ENCODE measurements at regions not wholly inside any gene's neighbourhood (a gene's known extent, or its start where the extent isn't known, plus 50 kb on each side); places are given as distances from the start of the nearest gene placed in this dataset.

DNA sequence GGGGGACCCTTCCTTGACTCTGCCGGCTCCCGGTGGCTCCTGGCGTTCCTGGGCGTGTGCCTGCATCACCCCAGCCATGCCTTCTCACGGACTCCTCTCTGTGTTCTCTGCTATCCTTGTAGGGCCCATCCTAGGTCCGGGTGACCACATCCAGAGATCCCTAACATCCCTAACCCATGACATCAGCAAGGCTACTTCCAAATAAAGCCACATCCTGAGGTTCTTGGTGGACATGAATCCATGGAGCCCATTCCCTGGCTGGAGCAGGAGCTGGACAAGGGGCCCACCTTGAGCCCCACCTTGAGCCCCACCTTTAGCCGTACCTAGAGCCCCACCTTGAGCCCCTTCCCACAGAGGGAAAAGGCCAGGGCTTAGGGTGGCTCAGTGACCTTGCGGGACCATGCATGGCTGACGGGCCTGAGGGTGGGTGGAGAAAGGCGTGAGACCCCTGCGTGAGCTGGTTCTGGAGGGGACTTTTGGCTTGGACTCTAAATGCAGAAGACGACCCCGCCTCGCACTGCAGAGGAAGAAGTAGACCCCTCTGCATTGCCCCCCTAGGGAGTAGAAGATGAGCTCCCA lies 58.5 kb upstream of the INPP5A start:
- no peaks in the 10 kb centered on the region for H3K4me1 ChIP-seq (ENCODE audit: low read length)
- no peak overlapping the region for H2AFZ ChIP-seq (ENCODE audit: low read length)
- H3K27me3 ChIP-seq (replicated peaks; ENCODE audit: insufficient read depth, low read length): peaks cover 67% of the 10 kb centered on the region
- H3K79me2 ChIP-seq (ENCODE audit: low read length): no peaks in the 10 kb centered on the region
- DNase-seq: no peak
- no peak overlapping the region for H3K4me3 ChIP-seq (ENCODE audit: low read length)
- no peak overlapping the region for H3K27ac ChIP-seq (ENCODE audit: low read length)
- H3F3A ChIP-seq (ENCODE audit: insufficient read depth, low read length): no peaks in the 10 kb centered on the region
- no peaks in the 10 kb centered on the region for H3K9me2 ChIP-seq (replicated peaks; ENCODE audit: insufficient read depth, low read length)
- H3K36me3 ChIP-seq (replicated peaks; ENCODE audit: insufficient read depth, low read length): no peaks in the 10 kb centered on the region
- no peaks in the 10 kb centered on the region for H3K9me3 ChIP-seq (replicated peaks; ENCODE audit: insufficient read depth, low read length)
- TF ChIP-seq EZH2 (optimal IDR thresholded peaks at IDR 0.05; ENCODE audit: low read depth, low read length): no peak
- no peak for TF ChIP-seq EZH2phosphoT487 (IDR thresholded peaks at IDR 0.05; ENCODE audit: low read length)
- TF ChIP-seq, protein P1, sequence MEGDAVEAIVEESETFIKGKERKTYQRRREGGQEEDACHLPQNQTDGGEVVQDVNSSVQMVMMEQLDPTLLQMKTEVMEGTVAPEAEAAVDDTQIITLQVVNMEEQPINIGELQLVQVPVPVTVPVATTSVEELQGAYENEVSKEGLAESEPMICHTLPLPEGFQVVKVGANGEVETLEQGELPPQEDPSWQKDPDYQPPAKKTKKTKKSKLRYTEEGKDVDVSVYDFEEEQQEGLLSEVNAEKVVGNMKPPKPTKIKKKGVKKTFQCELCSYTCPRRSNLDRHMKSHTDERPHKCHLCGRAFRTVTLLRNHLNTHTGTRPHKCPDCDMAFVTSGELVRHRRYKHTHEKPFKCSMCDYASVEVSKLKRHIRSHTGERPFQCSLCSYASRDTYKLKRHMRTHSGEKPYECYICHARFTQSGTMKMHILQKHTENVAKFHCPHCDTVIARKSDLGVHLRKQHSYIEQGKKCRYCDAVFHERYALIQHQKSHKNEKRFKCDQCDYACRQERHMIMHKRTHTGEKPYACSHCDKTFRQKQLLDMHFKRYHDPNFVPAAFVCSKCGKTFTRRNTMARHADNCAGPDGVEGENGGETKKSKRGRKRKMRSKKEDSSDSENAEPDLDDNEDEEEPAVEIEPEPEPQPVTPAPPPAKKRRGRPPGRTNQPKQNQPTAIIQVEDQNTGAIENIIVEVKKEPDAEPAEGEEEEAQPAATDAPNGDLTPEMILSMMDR (IDR thresholded peaks at IDR 0.05; ENCODE audit: low read length): no peak
- no peak overlapping the region for H3K9ac ChIP-seq (ENCODE audit: low read length)
- no peaks in the 10 kb centered on the region for H4K20me1 ChIP-seq (ENCODE audit: insufficient read depth, low read length)
- H3K4me2 ChIP-seq (ENCODE audit: low read depth, low read length): no peak overlapping the region

DNA sequence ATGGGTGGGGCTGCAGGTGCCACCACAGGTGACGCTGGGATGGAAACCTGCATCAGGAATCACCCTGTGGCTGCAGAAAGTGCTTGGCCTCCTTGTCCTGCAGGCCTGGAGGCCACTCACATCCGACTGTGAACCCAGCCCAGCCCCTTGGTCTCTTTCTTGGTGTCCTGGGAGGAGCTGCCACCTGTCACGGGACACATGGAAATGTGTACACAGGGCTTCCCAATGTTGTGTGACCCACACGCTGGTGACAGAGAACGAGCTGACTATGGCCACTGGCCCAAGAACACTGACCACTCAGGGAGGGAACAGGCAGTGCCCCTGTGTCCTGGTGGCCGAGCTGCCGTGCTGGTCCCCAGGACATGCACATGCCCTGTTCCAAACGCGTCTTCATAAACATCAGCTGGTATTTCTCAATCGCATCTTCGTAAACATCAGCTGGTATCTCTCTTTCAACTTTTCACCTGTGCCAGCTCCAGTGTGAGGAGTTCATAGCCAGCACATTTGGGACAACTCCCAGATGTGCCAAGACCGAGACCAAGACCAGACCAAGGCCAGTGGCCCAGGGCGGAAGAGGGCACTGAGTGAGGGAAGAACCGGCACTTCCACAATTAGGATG lies 57.9 kb upstream of the INPP5A start:
- no peaks in the 10 kb centered on the region for H3F3A ChIP-seq (ENCODE audit: insufficient read depth, low read length)
- peaks cover 64% of the 10 kb centered on the region for H3K27me3 ChIP-seq (replicated peaks; ENCODE audit: insufficient read depth, low read length)
- H3K4me2 ChIP-seq (ENCODE audit: low read depth, low read length): no peak overlapping the region
- H3K79me2 ChIP-seq (ENCODE audit: low read length): no peaks in the 10 kb centered on the region
- no peak overlapping the region for H3K9ac ChIP-seq (ENCODE audit: low read length)
- no peak overlapping the region for H3K27ac ChIP-seq (ENCODE audit: low read length)
- no peaks in the 10 kb centered on the region for H3K4me1 ChIP-seq (ENCODE audit: low read length)
- H3K9me2 ChIP-seq (replicated peaks; ENCODE audit: insufficient read depth, low read length): no peaks in the 10 kb centered on the region
- no peaks in the 10 kb centered on the region for H4K20me1 ChIP-seq (ENCODE audit: insufficient read depth, low read length)
- H3K4me3 ChIP-seq (ENCODE audit: low read length): no peak overlapping the region
- no peak overlapping the region for H2AFZ ChIP-seq (ENCODE audit: low read length)
- no peaks in the 10 kb centered on the region for H3K36me3 ChIP-seq (replicated peaks; ENCODE audit: insufficient read depth, low read length)
- H3K9me3 ChIP-seq (replicated peaks; ENCODE audit: insufficient read depth, low read length): no peaks in the 10 kb centered on the region
- TF ChIP-seq, protein P1 (IDR thresholded peaks at IDR 0.05; ENCODE audit: low read length): no peak
- TF ChIP-seq EZH2phosphoT487 (IDR thresholded peaks at IDR 0.05; ENCODE audit: low read length): no peak
- TF ChIP-seq EZH2 (optimal IDR thresholded peaks at IDR 0.05; ENCODE audit: low read depth, low read length): no peak
- no peak for DNase-seq

DNA sequence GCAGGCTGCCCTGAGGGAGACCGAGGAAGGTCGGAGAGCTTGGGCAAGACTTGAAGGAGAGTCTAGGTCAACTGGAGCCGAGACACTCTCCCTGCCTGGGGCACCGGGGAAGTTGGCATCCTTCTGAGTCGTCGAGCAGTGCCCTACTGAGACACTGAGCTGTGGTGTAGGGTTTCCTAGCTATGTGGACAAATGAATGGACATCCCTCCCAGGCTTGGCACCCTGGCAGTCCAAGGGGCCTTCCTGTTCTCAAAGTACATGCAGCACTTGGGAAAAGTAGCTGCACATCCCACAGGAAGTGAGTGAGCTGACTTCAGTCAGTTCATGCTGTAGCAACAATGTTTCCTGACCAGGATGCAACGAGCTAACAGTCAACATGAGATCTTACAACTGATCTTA lies 57.2 kb upstream of the INPP5A start:
- Histone ChIP-seq H3K4me2 (ENCODE audit: low read depth, low read length) (no peak overlapping the region), H3K27me3 (replicated peaks; ENCODE audit: insufficient read depth, low read length) (peaks cover 64% of the 10 kb centered on the region), H2AFZ (ENCODE audit: low read length) (no peak overlapping the region)

More for the DNA sequence above, 57.2 kb upstream of the INPP5A start:
- Histone ChIP-seq H3K79me2 (ENCODE audit: low read length) (no peaks in the 10 kb centered on the region), H3K4me1 (ENCODE audit: low read length) (no peaks in the 10 kb centered on the region), H3K9ac (ENCODE audit: low read length) (no peak overlapping the region), H3K36me3 (replicated peaks; ENCODE audit: insufficient read depth, low read length) (no peaks in the 10 kb centered on the region), H3K9me3 (replicated peaks; ENCODE audit: insufficient read depth, low read length) (no peaks in the 10 kb centered on the region), H3F3A (ENCODE audit: insufficient read depth, low read length) (no peaks in the 10 kb centered on the region), H3K27ac (ENCODE audit: low read length) (no peak overlapping the region), H4K20me1 (ENCODE audit: insufficient read depth, low read length) (no peaks in the 10 kb centered on the region), H3K9me2 (replicated peaks; ENCODE audit: insufficient read depth, low read length) (no peaks in the 10 kb centered on the region), H3K4me3 (ENCODE audit: low read length) (no peak overlapping the region)
- no peak for DNase-seq
- TF ChIP-seq EZH2phosphoT487 (IDR thresholded peaks at IDR 0.05; ENCODE audit: low read length) (no peak), EZH2 (optimal IDR thresholded peaks at IDR 0.05; ENCODE audit: low read depth, low read length) (no peak)
- TF ChIP-seq, protein P1 (IDR thresholded peaks at IDR 0.05; ENCODE audit: low read length): no peak
